Activated CD8-positive, alpha-beta T cell treated with anti-CD3 and anti-CD28 coated beads for 36 hours (primary cell): ENCODE measurements at regions not wholly inside any gene's neighbourhood (a gene's known extent, or its start where the extent isn't known, plus 50 kb on each side); places are given as distances from the start of the nearest gene placed in this dataset.

Experiments
- ATAC-seq: fragments of 200-7000 bp; cut with Tn5 transposase; one replicate; pipeline ENCODE4 v1.10.0; 2021; ENCODE audit warnings: mild to moderate bottlenecking, moderate library complexity
- CTCF ChIA-PET: fragments of 350-600 bp; sonication (Branson Sonifier 250); formaldehyde crosslinking; loops from one replicate; lab custom pipeline; 2021; ENCODE audit warnings: antibody characterized with exemption; lab: Charles Lee
- POLR2A ChIA-PET: fragments of 350-600 bp; sonication (Branson Sonifier 250); formaldehyde crosslinking; loops from one replicate; lab custom pipeline; 2021; ENCODE audit warnings: antibody characterized with exemption; lab: Charles Lee
- DNase-seq: peaks from one replicate; pipeline ENCODE4 v3.0.0-alpha.2; 2020
- H3K27ac Mint-ChIP-seq: one replicate; pipeline ENCODE4 v1.8.0; 2021; ENCODE audit warnings: mild to moderate bottlenecking, mixed read lengths
- H3K27me3 Mint-ChIP-seq: one replicate; pipeline ENCODE4 v1.8.0; 2021; ENCODE audit warnings: mixed read lengths
- H3K36me3 Mint-ChIP-seq: one replicate; pipeline ENCODE4 v1.8.0; 2021; ENCODE audit warnings: low read depth, mixed read lengths
- H3K4me1 Mint-ChIP-seq: one replicate; pipeline ENCODE4 v1.8.0; 2021; ENCODE audit warnings: low read depth, mixed read lengths
- H3K4me3 Mint-ChIP-seq: one replicate; pipeline ENCODE4 v1.8.0; 2021; ENCODE audit warnings: mild to moderate bottlenecking, moderate library complexity, mixed read lengths
- H3K9me3 Mint-ChIP-seq: one replicate; pipeline ENCODE4 v1.8.0; 2021; ENCODE audit warnings: mixed read lengths
- intact Hi-C: fragments of 100-400 bp; cut with micrococcal nuclease; formaldehyde crosslinking; loops from one replicate; pipeline ENCODE4 v1.10.0; 2022
- TF ChIP-seq, protein P1 (sequence below): fragments of 200-600 bp; IDR thresholded peaks from one replicate; pipeline ENCODE4 v1.8.0; 2022; ENCODE audit warnings: antibody characterized with exemption, mild to moderate bottlenecking

- Mint-ChIP-seq H3K27me3 (peaks cover 9% of the 10 kb centered on the region), H3K4me3 (no peak overlapping the region), H3K9me3 (no peaks in the 10 kb centered on the region), H3K36me3 (no peaks in the 10 kb centered on the region), H3K4me1 (no peaks in the 10 kb centered on the region), H3K27ac (no peak overlapping the region)
- TF ChIP-seq, protein P1, sequence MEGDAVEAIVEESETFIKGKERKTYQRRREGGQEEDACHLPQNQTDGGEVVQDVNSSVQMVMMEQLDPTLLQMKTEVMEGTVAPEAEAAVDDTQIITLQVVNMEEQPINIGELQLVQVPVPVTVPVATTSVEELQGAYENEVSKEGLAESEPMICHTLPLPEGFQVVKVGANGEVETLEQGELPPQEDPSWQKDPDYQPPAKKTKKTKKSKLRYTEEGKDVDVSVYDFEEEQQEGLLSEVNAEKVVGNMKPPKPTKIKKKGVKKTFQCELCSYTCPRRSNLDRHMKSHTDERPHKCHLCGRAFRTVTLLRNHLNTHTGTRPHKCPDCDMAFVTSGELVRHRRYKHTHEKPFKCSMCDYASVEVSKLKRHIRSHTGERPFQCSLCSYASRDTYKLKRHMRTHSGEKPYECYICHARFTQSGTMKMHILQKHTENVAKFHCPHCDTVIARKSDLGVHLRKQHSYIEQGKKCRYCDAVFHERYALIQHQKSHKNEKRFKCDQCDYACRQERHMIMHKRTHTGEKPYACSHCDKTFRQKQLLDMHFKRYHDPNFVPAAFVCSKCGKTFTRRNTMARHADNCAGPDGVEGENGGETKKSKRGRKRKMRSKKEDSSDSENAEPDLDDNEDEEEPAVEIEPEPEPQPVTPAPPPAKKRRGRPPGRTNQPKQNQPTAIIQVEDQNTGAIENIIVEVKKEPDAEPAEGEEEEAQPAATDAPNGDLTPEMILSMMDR, result no peak
- ATAC-seq, result no peak
- ChIA-PET CTCF (no interaction called here), POLR2A (no interaction called here)
- intact Hi-C loops, result no loop called here
- DNase-seq, result no peak
Measured at GRCh38 chr1:17967623-17968255, 139.9 kb upstream of the IGSF21 start.

- Mint-ChIP-seq H3K9me3 (no peaks in the 10 kb centered on the region), H3K36me3 (no peaks in the 10 kb centered on the region), H3K27me3 (peaks cover 11% of the 10 kb centered on the region), H3K4me1 (no peaks in the 10 kb centered on the region), H3K27ac (no peak overlapping the region), H3K4me3 (no peak overlapping the region)
- ATAC-seq (no peak), DNase-seq (no peak)
- TF ChIP-seq, protein P1, result no peak
- POLR2A ChIA-PET, result no interaction called here
- intact Hi-C loops, result no loop called here
- CTCF ChIA-PET, result interaction anchor here (1.8 kb wide), 1 partner anchor 130 kb away, joined by 4 read pairs; no protein-coding TSS in a partner anchor
Measured at GRCh38 chr1:17970757-17971156, 136.8 kb upstream of the IGSF21 start.

GRCh38 chr1:17973694-17974093, 133.9 kb upstream of the IGSF21 start:
- ChIA-PET CTCF (no interaction called here), POLR2A (no interaction called here)
- no peak for ATAC-seq
- intact Hi-C loops, result no loop called here
- Mint-ChIP-seq H3K27me3 (peaks cover 5% of the 10 kb centered on the region), H3K36me3 (no peaks in the 10 kb centered on the region), H3K4me3 (no peak overlapping the region), H3K4me1 (no peaks in the 10 kb centered on the region), H3K9me3 (no peaks in the 10 kb centered on the region), H3K27ac (no peak overlapping the region)
- no peak for DNase-seq
- TF ChIP-seq, protein P1, result no peak

DNA sequence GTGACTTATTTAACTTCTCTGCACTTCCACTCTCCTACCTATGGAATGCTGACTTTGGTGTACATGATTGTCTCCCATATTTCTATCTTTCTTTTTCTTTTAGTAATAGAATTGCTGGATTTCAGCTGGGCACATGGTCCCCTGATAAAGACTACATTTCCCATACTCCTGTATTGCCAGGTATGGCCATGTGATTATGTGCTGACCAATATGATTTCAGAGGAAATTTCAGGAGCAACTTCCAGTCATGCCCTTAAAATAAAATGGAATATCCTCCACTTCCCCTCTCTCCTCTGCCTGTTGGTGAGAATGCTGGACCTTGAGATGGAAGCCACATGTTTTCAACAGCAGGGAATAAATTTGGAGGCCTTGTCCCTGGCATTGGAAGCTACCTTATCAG, 130.7 kb upstream of the IGSF21 start:
- H3K4me3 Mint-ChIP-seq, result no peak overlapping the region
- ChIA-PET POLR2A (no interaction called here), CTCF (no interaction called here)
- no peaks in the 10 kb centered on the region for H3K36me3 Mint-ChIP-seq
- ATAC-seq, result no peak
- TF ChIP-seq, protein P1, result no peak
- H3K4me1 Mint-ChIP-seq, result no peaks in the 10 kb centered on the region
- H3K9me3 Mint-ChIP-seq, result no peaks in the 10 kb centered on the region
- DNase-seq, result no peak
- intact Hi-C loops, result no loop called here
- peaks cover 5% of the 10 kb centered on the region for H3K27me3 Mint-ChIP-seq
- no peak overlapping the region for H3K27ac Mint-ChIP-seq

- CTCF ChIA-PET, result no interaction called here
Measured at GRCh38 chr1:17978016-17978415, 129.6 kb upstream of the IGSF21 start.

More at GRCh38 chr1:17978016-17978415, 129.6 kb upstream of the IGSF21 start:
- POLR2A ChIA-PET, result no interaction called here
- intact Hi-C loops, result no loop called here
- Mint-ChIP-seq H3K27me3 (peaks cover 6% of the 10 kb centered on the region), H3K4me3 (no peak overlapping the region), H3K27ac (no peak overlapping the region), H3K4me1 (no peaks in the 10 kb centered on the region), H3K9me3 (no peaks in the 10 kb centered on the region), H3K36me3 (no peaks in the 10 kb centered on the region)
- DNase-seq (no peak), ATAC-seq (no peak)
- TF ChIP-seq, protein P1, result no peak
